GM12878 (cell line): ENCODE measurements at regions not wholly inside any gene's neighbourhood (a gene's known extent, or its start where the extent isn't known, plus 50 kb on each side); places are given as distances from the start of the nearest gene placed in this dataset.

Experiments used
- ATAC-seq: fragments of 200-7000 bp; cut with Tn5 transposase; 3 replicates; pipeline ENCODE4 v1.9.1; 2020; ENCODE audit warnings: mild to moderate bottlenecking, moderate library complexity
- BruUV-seq: library from RNA; stranded (reverse); fragments of 400-500 nt; replicated peaks from 2 replicates; lab custom pipeline; 2021; lab: Mats Ljungman, UMichigan
- CTCF ChIA-PET: fragments of 300-600 bp; sonication (Branson Sonifier 250); formaldehyde crosslinking; extraction: SDS; loops from one replicate; lab custom pipeline; 2021; ENCODE audit warnings: inconsistent platforms; lab: Yijun Ruan, JAX
- POLR2A ChIA-PET: fragments of 350-600 bp; formaldehyde crosslinking; extraction: SDS; loops from one replicate; lab custom pipeline; 2021; ENCODE audit warnings: inconsistent platforms; lab: Charles Lee
- RAD21 ChIA-PET: fragments of 300-600 bp; sonication (Branson Sonifier 250); formaldehyde crosslinking; loops from one replicate; lab custom pipeline; 2023; ENCODE audit warnings: antibody characterized with exemption; ENCODE audit not compliant: unreplicated experiment; lab: Charles Lee
- SMC1A ChIA-PET: fragments of 300-600 bp; sonication (Branson Sonifier 250); formaldehyde crosslinking; loops from one replicate; lab custom pipeline; 2023; ENCODE audit not compliant: unreplicated experiment, uncharacterized antibody; lab: Charles Lee
- DNase-seq: peaks from one replicate; pipeline ENCODE4 v3.0.0-alpha.2; 2011; ENCODE audit warnings: low read depth, low spot score
- FAIRE-seq: peaks from 3 replicates; lab custom pipeline; 2011; peaks lifted over from hg19 to GRCh38; lab: Jason Lieb, UNC
- H2AFZ ChIP-seq: 2 replicates; pipeline ENCODE4 v1.6.0; 2011; ENCODE audit warnings: low read depth, low read length, control low read depth; ENCODE audit not compliant: control insufficient read depth
- H3K27ac ChIP-seq: 2 replicates; pipeline ENCODE4 v1.5.1; 2011; ENCODE audit warnings: control low read depth; ENCODE audit not compliant: control insufficient read depth, insufficient read depth
- H3K27me3 ChIP-seq, 2 experiments: replicated peaks in 1 of 2; 2 replicates each; pipeline versions ENCODE4 v1.6.0 to v1.6.1; 2011; ENCODE audit warnings: low read length in 1 of 2; ENCODE audit not compliant: control insufficient read depth in 2 of 2, insufficient read depth in 2 of 2
- H3K36me3 ChIP-seq, 2 experiments: 2 replicates each; pipeline ENCODE4 v1.5.1; 2011; ENCODE audit warnings: low read length in 1 of 2; ENCODE audit not compliant: control insufficient read depth in 2 of 2, insufficient read depth in 2 of 2
- H3K4me1 ChIP-seq: 2 replicates; pipeline ENCODE4 v1.6.1; 2011; ENCODE audit warnings: mild to moderate bottlenecking, low read length, moderate library complexity, mixed read lengths; ENCODE audit not compliant: control insufficient read depth, insufficient read depth
- H3K4me2 ChIP-seq: 2 replicates; pipeline ENCODE4 v1.6.0; 2011; ENCODE audit warnings: control low read depth; ENCODE audit not compliant: control insufficient read depth, insufficient read depth
- H3K4me3 ChIP-seq: fragments of 200-600 bp; sonication (generic); 2 replicates; pipeline ENCODE4 v1.5.1; 2016
- H3K79me2 ChIP-seq: 2 replicates; pipeline ENCODE4 v1.6.0; 2011; ENCODE audit warnings: low read length; ENCODE audit not compliant: control insufficient read depth, insufficient read depth
- H3K9ac ChIP-seq: 2 replicates; pipeline ENCODE4 v1.8.0; 2011; ENCODE audit warnings: low read length, control low read depth, mixed read lengths; ENCODE audit not compliant: control insufficient read depth, insufficient read depth
- H3K9me3 ChIP-seq: replicated peaks from 3 replicates; pipeline ENCODE4 v1.5.1; 2011; ENCODE audit warnings: mild to moderate bottlenecking, low read length; ENCODE audit not compliant: control insufficient read depth, insufficient read depth
- H4K20me1 ChIP-seq: 2 replicates; pipeline ENCODE4 v1.6.0; 2011; ENCODE audit not compliant: control insufficient read depth, insufficient read depth
- ATF7 ChIP-seq: fragments of 450-650 bp; IDR thresholded peaks from 2 replicates; pipeline ENCODE4 v1.6.1; 2016; ENCODE audit warnings: low read depth, mild to moderate bottlenecking
- CBX3 ChIP-seq: fragments of 200-600 bp; sonication (generic); IDR thresholded peaks from 2 replicates; pipeline ENCODE4 v1.6.1; 2016; ENCODE audit warnings: low read depth, borderline replicate concordance
- ESRRA ChIP-seq: IDR thresholded peaks from 2 replicates; pipeline ENCODE4 v1.6.1; 2012; ENCODE audit warnings: mild to moderate bottlenecking, low read length, improper control_type of control experiment
- EZH2 ChIP-seq: IDR thresholded peaks from 2 replicates; pipeline ENCODE4 v1.6.1; 2012; ENCODE audit warnings: low read depth, mild to moderate bottlenecking, control low read depth, inconsistent platforms, low read length, borderline replicate concordance; ENCODE audit not compliant: control insufficient read depth
- HDGF ChIP-seq: fragments of 450-650 bp; IDR thresholded peaks from 2 replicates; pipeline ENCODE4 v1.6.1; 2016; ENCODE audit warnings: antibody characterized with exemption
- NKRF ChIP-seq: fragments of 450-650 bp; conservative IDR thresholded peaks from 2 replicates; pipeline ENCODE4 v1.6.1; 2017; ENCODE audit warnings: mild to moderate bottlenecking, moderate library complexity
- NR2C1 ChIP-seq: fragments of 450-650 bp; IDR thresholded peaks from 2 replicates; pipeline ENCODE4 v1.6.1; 2017; ENCODE audit warnings: antibody characterized with exemption, mild to moderate bottlenecking, moderate library complexity
- RAD51 ChIP-seq: fragments of 450-650 bp; IDR thresholded peaks from 2 replicates; pipeline ENCODE4 v1.6.1; 2016; ENCODE audit warnings: moderate library complexity, mild to moderate bottlenecking, inconsistent platforms
- RB1 ChIP-seq: fragments of 450-650 bp; formaldehyde crosslinking; IDR thresholded peaks from 2 replicates; pipeline ENCODE4 v1.6.1; 2017; ENCODE audit warnings: mild to moderate bottlenecking, borderline replicate concordance
- REST ChIP-seq: IDR thresholded peaks from 2 replicates; pipeline ENCODE4 v1.6.1; 2012; ENCODE audit warnings: mild to moderate bottlenecking, low read depth, low read length
- TAF1 ChIP-seq: IDR thresholded peaks from 2 replicates; pipeline ENCODE4 v1.6.1; 2011; ENCODE audit warnings: mild to moderate bottlenecking, low read depth, low read length, borderline replicate concordance
- TCF3 ChIP-seq: IDR thresholded peaks from 2 replicates; pipeline ENCODE4 v1.6.1; 2012; ENCODE audit warnings: low read depth, mild to moderate bottlenecking, low read length, borderline replicate concordance; ENCODE audit not compliant: insufficient read depth
- ZNF207 ChIP-seq: fragments of 450-650 bp; IDR thresholded peaks from 2 replicates; pipeline ENCODE4 v1.6.1; 2014; ENCODE audit warnings: antibody characterized with exemption, mild to moderate bottlenecking, borderline replicate concordance
- WGBS: methylation state at CpG from one replicate; pipeline ENCODE4 v1.1.6; 2016; ENCODE audit warnings: low lambda C conversion rate; ENCODE audit not compliant: insufficient replicate concordance, insufficient coverage; ENCODE audit errors: missing lambda C conversion rate; 5-methylcytosine and 5-hydroxymethylcytosine counted together
- in situ Hi-C: fragments of 300-500 bp; cut with MboI; formaldehyde crosslinking; loops from 9 replicates; pipeline ENCODE4 v1.14.3; 2018; ENCODE audit warnings: mixed read lengths
- intact Hi-C: fragments of 100-400 bp; cut with micrococcal nuclease; formaldehyde crosslinking; loops from one replicate; pipeline ENCODE4 v1.14.2; 2022; ENCODE audit not compliant: unreplicated experiment

- TF ChIP-seq ZNF207 (no peak), EZH2 (no peak)
Measured at GRCh38 chr7:52026140-52026539, 709.5 kb upstream of the COBL start (continued).

GRCh38 chr7:52021343-52021742 is 704.7 kb upstream of the COBL start:
- H3K36me3 ChIP-seq, result no peaks in the 10 kb centered on the region
- no peaks in the 10 kb centered on the region for H3K9me3 ChIP-seq
- H3K27me3 ChIP-seq, result no peaks in the 10 kb centered on the region
- no peak overlapping the region for H3K4me3 ChIP-seq
- no peaks in the 10 kb centered on the region for H4K20me1 ChIP-seq
- H3K9ac ChIP-seq, result no peak overlapping the region
- CTCF ChIA-PET, result no interaction called here
- no peak for FAIRE-seq
- POLR2A ChIA-PET, result no interaction called here
- H2AFZ ChIP-seq, result no peak overlapping the region
- no TSS peak for BruUV-seq
- in situ Hi-C loops, result no loop called here
- H3K27ac ChIP-seq, result no peak overlapping the region
- TF ChIP-seq TAF1 (no peak), ATF7 (no peak), RB1 (no peak)
- TF ChIP-seq, all 136 proteins: peak for 0
- intact Hi-C loops, result no loop called here
- DNase-seq (no peak), ATAC-seq (no peak)
- ChIA-PET RAD21 (no interaction called here), SMC1A (interaction anchor here (0.9 kb wide), 1 partner anchor 26 kb away, joined by 3 read pairs; no protein-coding TSS in a partner anchor)
- WGBS, result 0% methylated on average over 2 of the region's 3 CpGs
- H3K79me2 ChIP-seq, result no peaks in the 10 kb centered on the region
- no peak overlapping the region for H3K4me2 ChIP-seq
- no peaks in the 10 kb centered on the region for H3K4me1 ChIP-seq

- 44% methylated on average over 3 of the region's 3 CpGs for WGBS
- H3K9me3 ChIP-seq, result no peaks in the 10 kb centered on the region
- DNase-seq (no peak), ATAC-seq (no peak), FAIRE-seq (no peak)
- POLR2A ChIA-PET, result no interaction called here
- no peak overlapping the region for H3K4me2 ChIP-seq
- CTCF ChIA-PET, result interaction anchor here (1.0 to 1.4 kb wide), 5 partner anchors 9 to 150 kb away, joined by 3 to 5 read pairs (median 3); no protein-coding TSS in a partner anchor
- H3K9ac ChIP-seq, result no peak overlapping the region
- H3K4me3 ChIP-seq, result no peak overlapping the region
- H4K20me1 ChIP-seq, result no peaks in the 10 kb centered on the region
- no peaks in the 10 kb centered on the region for H3K79me2 ChIP-seq
- intact Hi-C loops, result no loop called here
- no peaks in the 10 kb centered on the region for H3K4me1 ChIP-seq
- no peak overlapping the region for H3K27ac ChIP-seq
- no TSS peak for BruUV-seq
- in situ Hi-C loops, result no loop called here
- H3K27me3 ChIP-seq, result no peaks in the 10 kb centered on the region
- SMC1A ChIA-PET, result no interaction called here
- H3K36me3 ChIP-seq, result no peaks in the 10 kb centered on the region
- H2AFZ ChIP-seq, result no peak overlapping the region
- RAD21 ChIA-PET, result no interaction called here
- no peak for TF ChIP-seq NR2C1
- TF ChIP-seq REST, result no peak
- no peak for TF ChIP-seq TCF3
- TF ChIP-seq NKRF, result no peak
- no peak for TF ChIP-seq HDGF
- no peak for TF ChIP-seq ESRRA
- no peak for TF ChIP-seq CBX3
- TF ChIP-seq RAD51, result no peak
Measured at GRCh38 chr7:52018680-52019054, 702.1 kb upstream of the COBL start.
